Glutamatergic neuron (in vitro differentiated cells): ENCODE measurements at regions not wholly inside any gene's neighbourhood (a gene's known extent, or its start where the extent isn't known, plus 50 kb on each side); places are given as distances from the start of the nearest gene placed in this dataset.
"Not testable (repeated sequence)": the region's sequence is repeated elsewhere in the genome, so short reads cannot be mapped to it uniquely, and the experiment has no call there.

ENCODE experiments used
- DNase-seq: peaks from one replicate; pipeline ENCODE4 v3.0.0; 2022
- H3K27ac Mint-ChIP-seq: one replicate; pipeline ENCODE4 v1.8.0; 2020; ENCODE audit warnings: mild to moderate bottlenecking, mixed read lengths, inconsistent platforms; ENCODE audit not compliant: unreplicated experiment
- H3K27me3 Mint-ChIP-seq: one replicate; pipeline ENCODE4 v1.8.0; 2020; ENCODE audit warnings: mild to moderate bottlenecking, moderate library complexity, mixed read lengths, inconsistent platforms; ENCODE audit not compliant: unreplicated experiment
- H3K36me3 Mint-ChIP-seq: one replicate; pipeline ENCODE4 v1.8.0; 2020; ENCODE audit warnings: mild to moderate bottlenecking, mixed read lengths, inconsistent platforms; ENCODE audit not compliant: unreplicated experiment
- H3K4me1 Mint-ChIP-seq: one replicate; pipeline ENCODE4 v1.8.0; 2020; ENCODE audit warnings: mild to moderate bottlenecking, low read depth, mixed read lengths, inconsistent platforms; ENCODE audit not compliant: unreplicated experiment
- H3K4me3 Mint-ChIP-seq: one replicate; pipeline ENCODE4 v1.8.0; 2020; ENCODE audit warnings: mild to moderate bottlenecking, mixed read lengths, inconsistent platforms; ENCODE audit not compliant: unreplicated experiment
- H3K9me3 Mint-ChIP-seq: one replicate; pipeline ENCODE4 v1.8.0; 2020; ENCODE audit warnings: mild to moderate bottlenecking, moderate library complexity, mixed read lengths, inconsistent platforms; ENCODE audit not compliant: unreplicated experiment
- TF ChIP-seq, protein P1 (sequence below): fragments of 200-600 bp; sonication (generic); IDR thresholded peaks from one replicate; pipeline ENCODE4 v1.5.0; 2021; ENCODE audit not compliant: partially characterized antibody, unreplicated experiment

DNA sequence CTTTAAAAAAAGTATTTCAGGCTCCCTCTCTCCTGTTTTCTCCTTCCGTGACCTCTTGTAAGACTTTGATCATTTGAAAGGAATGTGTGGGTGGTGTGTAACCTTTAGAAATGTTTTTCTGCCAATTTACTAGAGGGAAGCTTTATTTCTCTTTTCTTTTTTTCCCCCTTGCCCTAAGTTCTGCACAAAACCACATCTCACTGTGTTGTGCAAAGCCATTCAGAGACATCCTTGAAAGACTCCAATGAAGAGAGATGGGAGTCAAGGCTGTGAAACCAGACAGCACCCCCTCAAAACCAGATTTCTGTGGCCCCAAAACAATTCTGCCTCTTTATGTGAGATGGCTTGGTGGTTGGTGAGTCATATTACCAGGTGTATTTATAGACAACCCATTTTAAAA, 184.6 kb upstream of the ERBB4 start:
- H3K4me3 Mint-ChIP-seq: no peak overlapping the region
- TF ChIP-seq, protein P1, sequence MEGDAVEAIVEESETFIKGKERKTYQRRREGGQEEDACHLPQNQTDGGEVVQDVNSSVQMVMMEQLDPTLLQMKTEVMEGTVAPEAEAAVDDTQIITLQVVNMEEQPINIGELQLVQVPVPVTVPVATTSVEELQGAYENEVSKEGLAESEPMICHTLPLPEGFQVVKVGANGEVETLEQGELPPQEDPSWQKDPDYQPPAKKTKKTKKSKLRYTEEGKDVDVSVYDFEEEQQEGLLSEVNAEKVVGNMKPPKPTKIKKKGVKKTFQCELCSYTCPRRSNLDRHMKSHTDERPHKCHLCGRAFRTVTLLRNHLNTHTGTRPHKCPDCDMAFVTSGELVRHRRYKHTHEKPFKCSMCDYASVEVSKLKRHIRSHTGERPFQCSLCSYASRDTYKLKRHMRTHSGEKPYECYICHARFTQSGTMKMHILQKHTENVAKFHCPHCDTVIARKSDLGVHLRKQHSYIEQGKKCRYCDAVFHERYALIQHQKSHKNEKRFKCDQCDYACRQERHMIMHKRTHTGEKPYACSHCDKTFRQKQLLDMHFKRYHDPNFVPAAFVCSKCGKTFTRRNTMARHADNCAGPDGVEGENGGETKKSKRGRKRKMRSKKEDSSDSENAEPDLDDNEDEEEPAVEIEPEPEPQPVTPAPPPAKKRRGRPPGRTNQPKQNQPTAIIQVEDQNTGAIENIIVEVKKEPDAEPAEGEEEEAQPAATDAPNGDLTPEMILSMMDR: no peak
- no peaks in the 10 kb centered on the region for H3K27me3 Mint-ChIP-seq
- H3K36me3 Mint-ChIP-seq: peaks cover 5% of the 10 kb centered on the region
- no peaks in the 10 kb centered on the region for H3K4me1 Mint-ChIP-seq
- H3K27ac Mint-ChIP-seq: no peak overlapping the region
- no peak for DNase-seq
- peaks cover 3% of the 10 kb centered on the region for H3K9me3 Mint-ChIP-seq

- no peak for DNase-seq
- H3K36me3 Mint-ChIP-seq: peaks cover 5% of the 10 kb centered on the region
- peaks cover 3% of the 10 kb centered on the region for H3K9me3 Mint-ChIP-seq
- TF ChIP-seq, protein P1: no peak
- no peaks in the 10 kb centered on the region for H3K4me1 Mint-ChIP-seq
- no peak overlapping the region for H3K4me3 Mint-ChIP-seq
- H3K27ac Mint-ChIP-seq: no peak overlapping the region
- H3K27me3 Mint-ChIP-seq: no peaks in the 10 kb centered on the region
Observed at GRCh38 chr2:212722046-212722445, 183.4 kb upstream of the ERBB4 start.

DNA sequence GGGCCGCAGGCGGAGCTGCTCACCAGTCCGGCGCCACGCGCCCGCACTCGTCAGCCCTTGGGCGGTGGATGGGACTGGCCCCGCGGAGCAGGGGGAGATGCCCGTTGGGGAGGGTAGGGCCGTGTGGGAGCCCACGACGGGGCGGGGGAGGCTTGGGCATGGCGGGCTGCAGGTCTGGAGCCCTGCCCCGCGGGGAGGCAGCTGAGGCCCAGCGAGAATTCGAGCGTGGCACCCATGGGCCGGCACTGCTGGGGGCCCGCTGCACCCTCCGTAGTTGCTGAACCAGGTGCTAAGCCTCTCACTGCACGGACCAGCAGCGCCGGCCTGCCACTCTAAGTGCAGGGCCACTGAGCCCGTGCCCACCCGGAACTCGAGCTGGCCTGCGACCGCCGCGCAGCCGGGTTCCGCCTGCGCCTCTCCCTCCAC, 182.4 kb upstream of the ERBB4 start:
- TF ChIP-seq, protein P1: no peak
- H3K9me3 Mint-ChIP-seq: peaks cover 3% of the 10 kb centered on the region
- H3K36me3 Mint-ChIP-seq: peaks cover 5% of the 10 kb centered on the region
- no peak for DNase-seq
- H3K27ac Mint-ChIP-seq: no peak overlapping the region
- H3K4me3 Mint-ChIP-seq: no peak overlapping the region
- no peaks in the 10 kb centered on the region for H3K4me1 Mint-ChIP-seq
- H3K27me3 Mint-ChIP-seq: no peaks in the 10 kb centered on the region

DNA sequence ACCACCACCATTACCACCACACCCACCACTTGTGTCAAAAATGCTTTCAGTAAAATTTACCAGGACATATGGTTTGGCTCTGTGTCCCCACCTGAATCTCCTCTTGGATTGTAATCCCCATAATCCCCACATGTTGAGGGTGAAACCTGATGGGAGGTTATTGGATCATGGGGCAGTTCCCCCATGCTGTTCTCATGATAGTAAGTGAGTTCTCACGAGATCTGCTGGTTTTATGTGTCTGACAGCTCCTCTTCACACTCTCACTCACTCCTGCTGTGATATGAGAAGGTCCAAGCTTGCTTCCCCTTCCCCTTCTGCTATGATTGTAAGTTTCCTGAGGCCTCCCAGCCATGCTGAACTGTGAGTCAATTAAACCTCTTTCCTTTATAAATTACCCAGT, 176.8 kb upstream of the ERBB4 start:
- H3K4me3 Mint-ChIP-seq, H3K9me3 Mint-ChIP-seq, H3K4me1 Mint-ChIP-seq, H3K27me3 Mint-ChIP-seq, H3K36me3 Mint-ChIP-seq, DNase-seq, H3K27ac Mint-ChIP-seq: not testable (repeated sequence)

DNA sequence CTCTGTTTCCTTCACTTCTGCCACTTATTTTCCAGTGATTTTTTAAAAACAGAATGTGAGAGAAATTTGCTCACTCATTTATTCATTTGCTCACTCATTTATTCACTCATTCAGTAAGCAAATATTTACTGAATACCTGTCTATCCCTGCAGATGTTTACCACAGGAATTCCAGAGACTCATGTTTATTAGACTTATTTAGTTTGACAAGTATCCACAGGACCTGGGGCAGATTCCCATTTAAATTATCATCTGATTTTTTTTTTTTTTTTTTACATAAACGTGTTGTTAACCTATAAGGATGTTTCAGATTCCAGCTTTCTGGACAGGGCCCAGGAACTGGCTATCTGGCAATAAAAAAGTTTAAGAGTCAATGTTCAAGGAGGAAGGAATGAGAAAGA, 175.1 kb upstream of the ERBB4 start:
- H3K27ac Mint-ChIP-seq: no peak overlapping the region
- H3K4me1 Mint-ChIP-seq: no peaks in the 10 kb centered on the region
- no peaks in the 10 kb centered on the region for H3K9me3 Mint-ChIP-seq

More for the DNA sequence above, 175.1 kb upstream of the ERBB4 start:
- Mint-ChIP-seq H3K4me3 (no peak overlapping the region), H3K27me3 (peaks cover 2% of the 10 kb centered on the region), H3K36me3 (no peaks in the 10 kb centered on the region)
- TF ChIP-seq, protein P1: no peak
- DNase-seq: no peak
